OCI-LY1 (cell line): ENCODE measurements at regions not wholly inside any gene's neighbourhood (a gene's known extent, or its start where the extent isn't known, plus 50 kb on each side); places are given as distances from the start of the nearest gene placed in this dataset.
"Not testable (repeated sequence)": the region's sequence is repeated elsewhere in the genome, so short reads cannot be mapped to it uniquely, and the experiment has no call there.

Source experiments
- H2AFZ ChIP-seq: fragments of 200-600 bp; sonication (generic), shearing (Covaris generic); 2 replicates; pipeline ENCODE4 v1.6.0; 2014; ENCODE audit warnings: antibody characterized with exemption, mild to moderate bottlenecking, low read length
- H3F3A ChIP-seq: fragments of 200-600 bp; sonication (generic), shearing (Covaris generic); 2 replicates; pipeline ENCODE4 v1.6.0; 2014; ENCODE audit warnings: mild to moderate bottlenecking, antibody characterized with exemption, low read length, moderate library complexity; ENCODE audit not compliant: insufficient read depth
- H3K27ac ChIP-seq: fragments of 200-600 bp; sonication (generic); 2 replicates; pipeline ENCODE4 v1.5.1; 2014; ENCODE audit warnings: low read length, mixed run types, mild to moderate bottlenecking, low read depth; ENCODE audit not compliant: poor library complexity, severe bottlenecking
- H3K27me3 ChIP-seq: fragments of 200-600 bp; sonication (generic); 2 replicates; pipeline ENCODE4 v1.6.0; 2014; ENCODE audit warnings: antibody characterized with exemption, mild to moderate bottlenecking, low read length, moderate library complexity; ENCODE audit not compliant: insufficient read depth
- H3K36me3 ChIP-seq: fragments of 200-600 bp; sonication (generic); 2 replicates; pipeline ENCODE4 v1.6.1; 2014; ENCODE audit warnings: mild to moderate bottlenecking, antibody characterized with exemption, low read length, moderate library complexity, mixed read lengths; ENCODE audit not compliant: insufficient read depth
- H3K4me1 ChIP-seq: fragments of 200-600 bp; sonication (generic); 2 replicates; pipeline ENCODE4 v1.5.1; 2014; ENCODE audit warnings: mild to moderate bottlenecking, low read length, moderate library complexity; ENCODE audit not compliant: insufficient read depth, severe bottlenecking
- H3K4me2 ChIP-seq: fragments of 200-600 bp; sonication (generic), shearing (Covaris generic); 2 replicates; pipeline ENCODE4 v1.6.1; 2014; ENCODE audit warnings: low read length
- H3K4me3 ChIP-seq: fragments of 200-600 bp; sonication (generic); 2 replicates; pipeline ENCODE4 v1.5.1; 2014; ENCODE audit warnings: low read length, low read depth, mild to moderate bottlenecking, mixed read lengths; ENCODE audit not compliant: poor library complexity, severe bottlenecking
- H3K79me2 ChIP-seq: fragments of 200-600 bp; shearing (Covaris generic); 2 replicates; pipeline ENCODE4 v1.6.1; 2016; ENCODE audit warnings: mixed run types, low read length, mixed read lengths; ENCODE audit not compliant: insufficient read depth
- H3K9ac ChIP-seq: fragments of 200-600 bp; sonication (generic), shearing (Covaris generic); 2 replicates; pipeline ENCODE4 v1.6.1; 2014; ENCODE audit warnings: mild to moderate bottlenecking, low read length, mixed read lengths
- H3K9me2 ChIP-seq: fragments of 200-600 bp; sonication (generic), shearing (Covaris generic); 2 replicates; pipeline ENCODE4 v1.6.1; 2014; ENCODE audit warnings: low read depth, mild to moderate bottlenecking, low read length, mixed read lengths
- H3K9me3 ChIP-seq: fragments of 200-600 bp; shearing (Covaris generic); 2 replicates; pipeline ENCODE4 v1.6.1; 2014; ENCODE audit warnings: low read length, mixed read lengths
- H4K20me1 ChIP-seq: fragments of 200-600 bp; sonication (generic), shearing (Covaris generic); 2 replicates; pipeline ENCODE4 v1.6.0; 2016; ENCODE audit warnings: mild to moderate bottlenecking, low read length; ENCODE audit not compliant: insufficient read depth
- EZH2 ChIP-seq: fragments of 200-600 bp; sonication (generic), shearing (Covaris generic); IDR thresholded peaks from 2 replicates; pipeline ENCODE4 v1.8.0; 2017; ENCODE audit warnings: borderline replicate concordance, mixed run types, mild to moderate bottlenecking, antibody characterized with exemption, low read length, moderate library complexity, mixed read lengths
- TF ChIP-seq, protein P1 (sequence below): fragments of 200-600 bp; sonication (generic), shearing (Covaris generic); IDR thresholded peaks from 2 replicates; pipeline ENCODE4 v1.5.1; 2017; ENCODE audit warnings: mild to moderate bottlenecking, antibody characterized with exemption, low read length, moderate library complexity, mixed read lengths

DNA sequence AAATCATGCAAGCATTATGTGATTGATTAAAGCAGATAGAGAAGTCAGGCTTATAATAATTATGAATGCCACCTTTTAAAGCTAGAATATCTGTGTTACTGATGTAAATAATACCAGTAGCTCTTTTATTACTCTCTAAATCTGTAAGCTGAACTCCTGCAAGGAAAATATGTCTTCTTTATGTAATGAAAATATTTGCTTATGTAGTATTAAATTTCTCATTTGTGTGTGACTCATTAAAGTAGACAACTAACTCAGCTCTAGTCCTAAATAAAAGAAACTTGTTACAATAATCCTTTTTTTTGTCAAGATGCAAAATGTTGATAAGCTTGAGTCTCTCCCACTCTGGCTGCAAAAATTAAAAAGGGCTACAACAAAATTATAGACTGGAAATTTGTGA is 137.7 kb upstream of the FAT1 start:
- no peak overlapping the region for H3K4me3 ChIP-seq
- no peaks in the 10 kb centered on the region for H3K79me2 ChIP-seq
- H3K9me3 ChIP-seq = no peaks in the 10 kb centered on the region; the same call in 1 of the 2 replicates
- H3K27ac ChIP-seq = no peak overlapping the region
- no peaks in the 10 kb centered on the region for H4K20me1 ChIP-seq
- no peak overlapping the region for H2AFZ ChIP-seq
- no peaks in the 10 kb centered on the region for H3K36me3 ChIP-seq
- H3F3A ChIP-seq = no peaks in the 10 kb centered on the region
- H3K27me3 ChIP-seq = no peaks in the 10 kb centered on the region
- no peaks in the 10 kb centered on the region for H3K9me2 ChIP-seq
- no peak overlapping the region for H3K9ac ChIP-seq
- TF ChIP-seq EZH2 = no peak
- TF ChIP-seq, protein P1, sequence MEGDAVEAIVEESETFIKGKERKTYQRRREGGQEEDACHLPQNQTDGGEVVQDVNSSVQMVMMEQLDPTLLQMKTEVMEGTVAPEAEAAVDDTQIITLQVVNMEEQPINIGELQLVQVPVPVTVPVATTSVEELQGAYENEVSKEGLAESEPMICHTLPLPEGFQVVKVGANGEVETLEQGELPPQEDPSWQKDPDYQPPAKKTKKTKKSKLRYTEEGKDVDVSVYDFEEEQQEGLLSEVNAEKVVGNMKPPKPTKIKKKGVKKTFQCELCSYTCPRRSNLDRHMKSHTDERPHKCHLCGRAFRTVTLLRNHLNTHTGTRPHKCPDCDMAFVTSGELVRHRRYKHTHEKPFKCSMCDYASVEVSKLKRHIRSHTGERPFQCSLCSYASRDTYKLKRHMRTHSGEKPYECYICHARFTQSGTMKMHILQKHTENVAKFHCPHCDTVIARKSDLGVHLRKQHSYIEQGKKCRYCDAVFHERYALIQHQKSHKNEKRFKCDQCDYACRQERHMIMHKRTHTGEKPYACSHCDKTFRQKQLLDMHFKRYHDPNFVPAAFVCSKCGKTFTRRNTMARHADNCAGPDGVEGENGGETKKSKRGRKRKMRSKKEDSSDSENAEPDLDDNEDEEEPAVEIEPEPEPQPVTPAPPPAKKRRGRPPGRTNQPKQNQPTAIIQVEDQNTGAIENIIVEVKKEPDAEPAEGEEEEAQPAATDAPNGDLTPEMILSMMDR = no peak
- H3K4me2 ChIP-seq = no peak overlapping the region
- no peaks in the 10 kb centered on the region for H3K4me1 ChIP-seq

DNA sequence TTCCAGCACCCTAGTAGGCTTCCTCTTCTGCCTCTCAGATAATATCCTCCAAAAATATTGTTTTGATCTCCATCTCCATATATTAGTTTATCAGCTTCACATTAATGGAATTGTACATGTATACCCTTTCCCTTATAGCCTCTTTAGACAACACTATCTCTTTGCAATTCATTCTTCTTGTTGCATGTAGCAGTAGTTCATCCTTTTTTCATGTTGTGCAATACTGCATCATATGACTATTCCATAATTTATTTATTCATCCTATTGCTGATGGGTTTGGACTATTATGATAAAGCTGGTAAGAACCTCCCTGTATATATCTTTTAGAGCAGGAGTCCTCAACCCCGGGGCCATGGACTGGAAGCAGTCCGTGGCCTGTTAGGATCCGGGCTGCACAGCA is 148.2 kb upstream of the FAT1 start:
- H3K27ac ChIP-seq = no peak overlapping the region
- no peaks in the 10 kb centered on the region for H3K4me1 ChIP-seq
- H3K4me2 ChIP-seq = no peak overlapping the region
- H3K36me3 ChIP-seq = no peaks in the 10 kb centered on the region; the same call in 1 of the 2 replicates
- no peaks in the 10 kb centered on the region for H3K79me2 ChIP-seq
- H3K9ac ChIP-seq = no peak overlapping the region
- no peak overlapping the region for H3K4me3 ChIP-seq
- H2AFZ ChIP-seq = no peak overlapping the region
- H4K20me1 ChIP-seq = no peaks in the 10 kb centered on the region
- H3K9me2 ChIP-seq = no peaks in the 10 kb centered on the region
- peaks cover 9% of the 10 kb centered on the region for H3K9me3 ChIP-seq
- TF ChIP-seq, protein P1 = no peak
- no peak for TF ChIP-seq EZH2
- no peaks in the 10 kb centered on the region for H3F3A ChIP-seq
- H3K27me3 ChIP-seq = no peaks in the 10 kb centered on the region

DNA sequence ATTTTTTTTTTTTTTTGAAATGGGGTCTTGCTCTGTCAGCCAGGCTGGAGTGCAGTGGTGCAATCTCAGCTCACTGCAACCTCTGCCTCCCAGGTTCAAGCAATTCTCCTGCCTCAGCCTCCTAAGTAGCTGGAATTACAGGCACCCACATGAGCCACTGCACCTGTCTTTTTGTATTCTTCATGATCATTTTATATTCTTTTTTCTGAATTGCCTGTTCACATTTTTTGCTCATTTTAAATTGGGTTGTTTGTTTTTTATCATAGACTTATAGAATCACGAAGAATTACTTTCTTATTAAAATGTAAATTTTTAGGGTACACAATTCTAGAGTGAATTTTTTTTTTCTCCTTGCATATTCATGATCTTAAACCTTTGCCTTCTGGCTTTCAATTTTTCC is 149.4 kb upstream of the FAT1 start:
- H3K4me2 ChIP-seq, H3K36me3 ChIP-seq, H3K27ac ChIP-seq, H3K4me3 ChIP-seq, H3K4me1 ChIP-seq, H3K9me3 ChIP-seq, H3K27me3 ChIP-seq, H4K20me1 ChIP-seq, H2AFZ ChIP-seq, H3F3A ChIP-seq, H3K9ac ChIP-seq, H3K9me2 ChIP-seq, H3K79me2 ChIP-seq: not testable (repeated sequence)

DNA sequence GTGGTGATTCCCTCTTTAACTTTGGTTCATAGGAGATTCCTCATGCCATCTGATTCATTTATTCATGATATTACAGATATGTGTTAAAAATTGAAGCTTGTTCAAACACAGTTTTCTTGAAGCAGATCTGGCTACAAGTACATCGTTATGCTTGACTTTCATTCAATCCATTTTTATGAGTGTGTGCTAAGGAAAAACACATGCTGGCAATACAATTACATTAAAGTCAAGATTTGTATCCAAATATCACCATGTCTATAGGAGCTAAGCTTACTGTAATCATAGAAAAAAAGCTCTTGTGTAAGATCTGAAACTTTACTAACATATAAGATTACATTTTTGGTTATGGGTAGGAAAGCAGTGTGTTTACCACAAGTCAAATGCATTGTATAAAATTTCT is 151.8 kb upstream of the FAT1 start:
- H3K79me2 ChIP-seq = no peaks in the 10 kb centered on the region
- no peak overlapping the region for H3K27ac ChIP-seq
- TF ChIP-seq, protein P1 = no peak
- no peak for TF ChIP-seq EZH2
- H3K9ac ChIP-seq = no peak overlapping the region
- H2AFZ ChIP-seq = no peak overlapping the region
- H3K36me3 ChIP-seq = no peaks in the 10 kb centered on the region; the same call in 1 of the 2 replicates
- H3K9me2 ChIP-seq = no peaks in the 10 kb centered on the region
- no peaks in the 10 kb centered on the region for H3K27me3 ChIP-seq
- H3K4me3 ChIP-seq = no peak overlapping the region
- H3K9me3 ChIP-seq = peaks cover 7% of the 10 kb centered on the region
- no peaks in the 10 kb centered on the region for H4K20me1 ChIP-seq
- no peaks in the 10 kb centered on the region for H3K4me1 ChIP-seq
- H3K4me2 ChIP-seq = no peak overlapping the region
- no peaks in the 10 kb centered on the region for H3F3A ChIP-seq
